ENCODE measurements at regions not wholly inside any gene's neighbourhood (a gene's known extent, or its start where the extent isn't known, plus 50 kb on each side); places are given as distances from the start of the nearest gene placed in this dataset.

DNA sequence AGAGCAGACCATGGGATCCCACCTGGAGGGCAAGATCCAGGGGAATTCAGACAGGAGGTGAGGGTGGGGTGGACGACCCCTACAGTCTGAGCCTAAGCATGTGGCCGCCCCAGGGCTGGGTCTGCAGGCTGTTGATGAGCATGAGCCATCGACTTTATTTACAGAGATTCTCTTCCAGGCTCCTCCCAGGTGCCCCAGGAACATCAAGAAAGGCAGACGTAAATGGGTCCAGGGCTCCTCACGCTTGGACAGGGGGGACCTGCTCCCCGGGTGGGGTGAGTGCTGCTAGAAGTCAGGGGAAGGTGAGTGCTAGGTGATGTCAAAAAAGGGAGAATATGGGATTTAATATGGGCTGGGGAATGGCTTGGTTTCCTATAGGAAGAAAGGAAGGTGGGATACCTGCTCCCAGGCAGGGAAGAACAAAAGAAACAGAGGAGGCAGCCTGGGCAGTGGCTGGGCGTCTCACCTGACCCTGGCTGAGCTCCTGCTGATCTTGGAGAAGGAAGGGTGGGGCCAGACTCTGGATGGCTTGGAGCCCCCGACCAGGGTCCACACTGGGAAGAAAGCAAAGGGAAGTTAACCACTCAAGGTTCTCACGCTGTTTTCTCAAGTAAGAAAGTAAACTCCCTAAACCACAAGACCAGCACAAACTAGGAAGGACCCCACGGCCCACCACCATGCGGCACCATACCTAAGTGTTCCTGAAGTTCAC is 162.1 kb upstream of the SHH start:
- no peak for DNase-seq (ENCODE audit: low spot score)
- TF ChIP-seq, protein P1, sequence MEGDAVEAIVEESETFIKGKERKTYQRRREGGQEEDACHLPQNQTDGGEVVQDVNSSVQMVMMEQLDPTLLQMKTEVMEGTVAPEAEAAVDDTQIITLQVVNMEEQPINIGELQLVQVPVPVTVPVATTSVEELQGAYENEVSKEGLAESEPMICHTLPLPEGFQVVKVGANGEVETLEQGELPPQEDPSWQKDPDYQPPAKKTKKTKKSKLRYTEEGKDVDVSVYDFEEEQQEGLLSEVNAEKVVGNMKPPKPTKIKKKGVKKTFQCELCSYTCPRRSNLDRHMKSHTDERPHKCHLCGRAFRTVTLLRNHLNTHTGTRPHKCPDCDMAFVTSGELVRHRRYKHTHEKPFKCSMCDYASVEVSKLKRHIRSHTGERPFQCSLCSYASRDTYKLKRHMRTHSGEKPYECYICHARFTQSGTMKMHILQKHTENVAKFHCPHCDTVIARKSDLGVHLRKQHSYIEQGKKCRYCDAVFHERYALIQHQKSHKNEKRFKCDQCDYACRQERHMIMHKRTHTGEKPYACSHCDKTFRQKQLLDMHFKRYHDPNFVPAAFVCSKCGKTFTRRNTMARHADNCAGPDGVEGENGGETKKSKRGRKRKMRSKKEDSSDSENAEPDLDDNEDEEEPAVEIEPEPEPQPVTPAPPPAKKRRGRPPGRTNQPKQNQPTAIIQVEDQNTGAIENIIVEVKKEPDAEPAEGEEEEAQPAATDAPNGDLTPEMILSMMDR (IDR thresholded peaks at IDR 0.05; ENCODE audit: extremely low read depth, missing control alignments): no peak

DNA sequence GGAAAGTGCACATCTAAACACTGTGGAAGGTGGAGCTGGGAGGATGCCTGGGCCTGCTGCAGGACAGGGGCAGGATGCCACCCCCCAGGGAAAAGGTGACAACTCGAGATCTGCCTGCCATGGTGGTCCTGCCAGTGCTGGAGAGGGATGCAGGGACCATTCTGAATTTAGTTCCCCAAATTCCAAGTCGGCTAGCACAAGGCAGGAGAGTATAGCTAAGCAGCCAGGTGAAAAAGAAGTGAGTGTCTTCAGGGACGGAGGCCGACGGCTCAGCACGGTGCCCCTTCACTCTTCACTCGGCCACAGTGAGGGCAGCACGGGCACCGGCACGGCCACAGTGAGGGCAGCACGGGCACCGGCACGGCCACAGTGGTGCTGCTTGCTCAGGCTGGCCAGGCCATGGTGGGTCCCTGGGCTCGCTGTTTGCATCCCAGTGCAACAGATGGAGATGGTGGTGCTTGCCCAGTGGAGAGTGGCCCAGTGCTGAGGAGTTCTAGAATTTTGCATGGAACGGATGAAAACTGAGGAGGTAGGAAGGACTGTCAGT is 161.3 kb upstream of the SHH start:
- TF ChIP-seq, protein P1 (IDR thresholded peaks at IDR 0.05; ENCODE audit: extremely low read depth, missing control alignments): no peak
- no peak for DNase-seq (ENCODE audit: low spot score)

DNA sequence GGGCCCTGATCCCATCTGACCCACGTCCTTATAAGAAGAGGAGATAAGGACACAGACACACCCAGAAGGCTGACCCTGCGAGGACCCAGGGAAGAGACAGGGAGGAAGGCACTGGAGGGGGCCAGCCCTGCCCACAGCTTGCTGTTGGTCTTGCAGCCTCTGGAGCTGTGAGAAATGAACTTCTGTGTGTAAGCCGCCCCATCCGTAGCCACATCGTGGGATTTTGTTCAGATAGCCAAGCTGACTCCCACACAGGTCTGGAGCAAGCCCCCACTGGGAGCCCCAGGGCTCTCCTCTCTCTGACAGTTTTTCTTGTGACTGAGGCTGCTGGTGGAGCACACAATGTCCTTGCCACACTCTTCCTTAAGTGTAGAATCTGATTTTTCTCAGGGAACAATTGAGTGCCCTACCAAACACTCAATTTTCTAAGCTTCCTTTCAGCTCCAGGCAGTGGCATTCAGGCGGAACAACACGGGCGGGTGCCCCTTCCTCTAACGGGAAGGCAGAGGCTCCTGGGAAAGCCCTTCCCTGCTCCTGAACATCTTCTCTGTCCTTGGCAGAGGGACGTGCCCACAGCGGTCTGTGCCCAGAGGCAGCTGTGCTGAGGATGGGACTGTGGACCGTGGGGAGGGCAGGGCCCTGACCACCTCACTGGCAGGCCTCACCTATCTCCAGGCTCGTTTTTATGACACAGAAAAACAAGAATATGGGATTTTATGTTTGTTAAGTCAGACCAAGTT is 160.6 kb upstream of the SHH start:
- no peak for DNase-seq (ENCODE audit: low spot score)
- TF ChIP-seq, protein P1 (IDR thresholded peaks at IDR 0.05; ENCODE audit: extremely low read depth, missing control alignments): no peak

DNA sequence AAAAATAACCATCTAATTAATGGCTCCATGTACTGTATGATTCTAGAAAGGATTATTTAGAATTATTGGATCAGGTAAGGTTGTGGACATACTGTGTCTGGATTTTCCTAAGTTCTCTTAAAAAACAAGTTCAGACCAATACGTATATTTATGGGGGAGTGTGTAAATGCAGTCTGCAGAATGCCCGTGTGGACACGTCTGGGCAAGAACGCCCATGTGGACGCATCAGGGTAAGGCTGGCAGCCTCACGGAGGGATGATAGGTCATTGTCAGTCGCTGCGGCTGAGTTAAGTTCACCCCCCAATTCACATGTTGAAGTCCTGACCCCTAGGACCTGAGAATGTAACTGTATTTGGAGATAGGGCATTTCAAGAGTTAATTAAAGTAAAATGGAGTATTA is 160.0 kb upstream of the SHH start:
- no peak for DNase-seq (ENCODE audit: low spot score)
- TF ChIP-seq, protein P1 (IDR thresholded peaks at IDR 0.05; ENCODE audit: extremely low read depth, missing control alignments): no peak

DNA sequence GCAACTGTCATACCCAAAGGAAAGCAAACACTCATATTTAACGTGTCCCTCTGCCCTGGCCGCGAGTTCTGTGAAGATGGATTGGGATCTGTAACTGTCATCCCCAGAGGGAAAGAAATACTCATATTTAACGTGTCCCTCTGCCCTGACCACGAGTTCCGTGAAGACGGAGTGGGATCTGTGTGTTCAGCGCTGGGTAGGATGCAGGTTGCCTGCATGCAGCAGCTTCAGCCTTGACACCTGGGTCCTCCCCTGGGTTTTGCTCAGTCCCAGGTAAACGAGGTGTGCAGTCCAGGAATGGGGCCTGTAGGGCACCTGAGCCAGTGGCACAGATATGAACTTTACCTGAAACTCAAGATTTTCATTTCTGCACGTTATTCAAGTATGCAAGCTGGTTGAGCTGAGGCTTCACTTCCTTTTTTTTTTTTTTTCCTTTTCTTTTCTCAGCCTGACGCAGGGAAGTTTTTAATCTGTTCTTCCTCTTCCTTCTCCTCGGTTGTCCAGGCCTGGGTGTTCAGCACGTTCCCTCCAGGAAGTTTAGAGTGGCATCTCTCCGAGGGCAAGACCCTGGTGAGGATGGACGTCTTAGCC is 159.0 kb upstream of the SHH start:
- TF ChIP-seq, protein P1 (IDR thresholded peaks at IDR 0.05; ENCODE audit: extremely low read depth, missing control alignments): no peak

DNA sequence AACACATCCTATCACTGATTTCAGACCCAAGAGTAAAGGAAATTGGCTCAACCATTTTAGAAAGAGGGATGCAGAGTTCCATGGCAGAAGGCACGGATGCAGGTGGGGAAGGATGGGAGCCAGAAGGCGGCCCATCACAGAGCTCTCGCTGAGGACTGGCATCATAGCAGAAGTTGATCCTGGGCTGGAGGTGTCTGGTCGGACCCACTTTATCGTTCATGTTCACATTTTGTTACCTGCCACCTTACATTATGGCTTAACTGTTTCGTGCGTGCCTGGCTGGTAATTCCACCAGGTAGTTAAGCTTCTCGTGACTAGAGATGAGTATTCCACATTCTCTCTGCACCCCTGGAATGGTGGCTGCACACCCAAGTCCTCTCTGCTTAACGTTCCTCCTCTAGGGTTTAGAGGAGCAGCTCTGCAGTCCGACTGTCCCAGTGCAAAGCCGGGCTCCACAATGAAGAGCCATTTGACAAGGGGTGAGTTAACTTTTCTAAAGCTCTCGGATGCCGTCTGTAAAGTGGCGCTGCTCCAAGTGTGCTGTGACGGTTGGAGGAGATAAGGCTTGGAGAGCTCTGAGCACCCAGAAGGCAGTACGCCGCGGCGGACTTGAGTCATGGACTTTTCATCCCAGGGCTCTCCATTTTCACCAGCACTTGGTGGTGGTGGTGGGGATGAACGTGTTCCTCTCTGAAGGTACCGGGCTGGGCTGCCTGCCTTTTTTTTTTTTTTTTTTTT is 157.1 kb upstream of the SHH start:
- DNase-seq (ENCODE audit: low spot score): no peak
- TF ChIP-seq, protein P1 (IDR thresholded peaks at IDR 0.05; ENCODE audit: extremely low read depth, missing control alignments): no peak

More for the DNA sequence above, 159.0 kb upstream of the SHH start:
- DNase-seq (ENCODE audit: low spot score): no peak
